22Rv1 (cell line): ENCODE measurements at regions not wholly inside any gene's neighbourhood (a gene's known extent, or its start where the extent isn't known, plus 50 kb on each side); places are given as distances from the start of the nearest gene placed in this dataset.

Source experiments
- ZFX ChIP-seq: fragments of 450-650 bp; IDR thresholded peaks from 2 replicates; pipeline ENCODE4 v1.6.1; 2017; ENCODE audit warnings: antibody characterized with exemption, borderline replicate concordance
- TF ChIP-seq, protein P1 (sequence below): fragments of 450-650 bp; IDR thresholded peaks from 2 replicates; pipeline ENCODE4 v1.5.1; 2017; ENCODE audit warnings: mild to moderate bottlenecking

- TF ChIP-seq, protein P1, sequence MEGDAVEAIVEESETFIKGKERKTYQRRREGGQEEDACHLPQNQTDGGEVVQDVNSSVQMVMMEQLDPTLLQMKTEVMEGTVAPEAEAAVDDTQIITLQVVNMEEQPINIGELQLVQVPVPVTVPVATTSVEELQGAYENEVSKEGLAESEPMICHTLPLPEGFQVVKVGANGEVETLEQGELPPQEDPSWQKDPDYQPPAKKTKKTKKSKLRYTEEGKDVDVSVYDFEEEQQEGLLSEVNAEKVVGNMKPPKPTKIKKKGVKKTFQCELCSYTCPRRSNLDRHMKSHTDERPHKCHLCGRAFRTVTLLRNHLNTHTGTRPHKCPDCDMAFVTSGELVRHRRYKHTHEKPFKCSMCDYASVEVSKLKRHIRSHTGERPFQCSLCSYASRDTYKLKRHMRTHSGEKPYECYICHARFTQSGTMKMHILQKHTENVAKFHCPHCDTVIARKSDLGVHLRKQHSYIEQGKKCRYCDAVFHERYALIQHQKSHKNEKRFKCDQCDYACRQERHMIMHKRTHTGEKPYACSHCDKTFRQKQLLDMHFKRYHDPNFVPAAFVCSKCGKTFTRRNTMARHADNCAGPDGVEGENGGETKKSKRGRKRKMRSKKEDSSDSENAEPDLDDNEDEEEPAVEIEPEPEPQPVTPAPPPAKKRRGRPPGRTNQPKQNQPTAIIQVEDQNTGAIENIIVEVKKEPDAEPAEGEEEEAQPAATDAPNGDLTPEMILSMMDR, result no peak
- no peak for TF ChIP-seq ZFX
Observed at GRCh38 chr13:59299584-59299983, 864.1 kb downstream of the DIAPH3 start.
